ENCODE measurements at regions not wholly inside any gene's neighbourhood (a gene's known extent, or its start where the extent isn't known, plus 50 kb on each side); places are given as distances from the start of the nearest gene placed in this dataset.

DNA sequence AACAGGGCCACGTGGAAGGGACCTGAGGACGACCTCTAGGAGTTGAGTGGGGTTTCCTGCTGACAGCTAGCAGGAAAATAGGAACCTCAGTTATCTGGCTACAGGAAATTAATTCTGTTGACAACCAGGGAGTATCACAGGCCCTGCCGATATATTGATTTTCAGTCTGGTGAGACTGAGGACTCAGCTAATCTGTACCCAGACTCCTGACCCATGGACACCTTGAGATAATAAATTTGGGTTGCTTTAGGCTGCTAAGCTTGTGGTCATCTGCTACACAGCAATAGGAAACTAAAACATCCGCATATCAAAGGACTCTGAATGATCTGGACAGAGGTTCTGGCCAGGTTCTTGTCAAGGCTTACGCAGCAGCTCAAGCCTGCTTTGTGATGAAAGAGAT, 80.8 kb upstream of the CNEP1R1 start:
- TF ChIP-seq, protein P1, sequence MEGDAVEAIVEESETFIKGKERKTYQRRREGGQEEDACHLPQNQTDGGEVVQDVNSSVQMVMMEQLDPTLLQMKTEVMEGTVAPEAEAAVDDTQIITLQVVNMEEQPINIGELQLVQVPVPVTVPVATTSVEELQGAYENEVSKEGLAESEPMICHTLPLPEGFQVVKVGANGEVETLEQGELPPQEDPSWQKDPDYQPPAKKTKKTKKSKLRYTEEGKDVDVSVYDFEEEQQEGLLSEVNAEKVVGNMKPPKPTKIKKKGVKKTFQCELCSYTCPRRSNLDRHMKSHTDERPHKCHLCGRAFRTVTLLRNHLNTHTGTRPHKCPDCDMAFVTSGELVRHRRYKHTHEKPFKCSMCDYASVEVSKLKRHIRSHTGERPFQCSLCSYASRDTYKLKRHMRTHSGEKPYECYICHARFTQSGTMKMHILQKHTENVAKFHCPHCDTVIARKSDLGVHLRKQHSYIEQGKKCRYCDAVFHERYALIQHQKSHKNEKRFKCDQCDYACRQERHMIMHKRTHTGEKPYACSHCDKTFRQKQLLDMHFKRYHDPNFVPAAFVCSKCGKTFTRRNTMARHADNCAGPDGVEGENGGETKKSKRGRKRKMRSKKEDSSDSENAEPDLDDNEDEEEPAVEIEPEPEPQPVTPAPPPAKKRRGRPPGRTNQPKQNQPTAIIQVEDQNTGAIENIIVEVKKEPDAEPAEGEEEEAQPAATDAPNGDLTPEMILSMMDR (IDR thresholded peaks at IDR 0.05) = no peak
- TF ChIP-seq POLR2A (IDR thresholded peaks at IDR 0.05) = no peak
